Caco-2 (cell line): ENCODE measurements at regions not wholly inside any gene's neighbourhood (a gene's known extent, or its start where the extent isn't known, plus 50 kb on each side); places are given as distances from the start of the nearest gene placed in this dataset.
A peak's percentile ranks its signal among the peaks of the same experiment; 100 is the strongest.

Experiments used
- BruUV-seq: library from RNA; stranded (reverse); fragments of 400-500 nt; replicated peaks from 2 replicates; lab custom pipeline; 2021; lab: Mats Ljungman, UMichigan
- CTCF ChIA-PET: fragments of 300-600 bp; sonication (Branson Sonifier 250); formaldehyde crosslinking; loops from one replicate; lab custom pipeline; 2022; ENCODE audit warnings: antibody characterized with exemption; lab: Charles Lee
- POLR2A ChIA-PET: fragments of 300-600 bp; sonication (Branson Sonifier 250); formaldehyde crosslinking; loops from one replicate; lab custom pipeline; 2022; ENCODE audit warnings: antibody characterized with exemption; lab: Charles Lee
- DNase-seq, 2 experiments: peaks; one replicate each; pipeline versions ENCODE4 v3.0.0 to v3.0.0-alpha.2; 2020 to 2022
- H3K27me3 ChIP-seq: replicated peaks from 2 replicates; pipeline ENCODE4 v1.6.0; 2011; ENCODE audit warnings: low read length; ENCODE audit not compliant: control insufficient read depth, insufficient read depth
- H3K36me3 ChIP-seq: 2 replicates; pipeline ENCODE4 v1.5.1; 2011; ENCODE audit warnings: low read length; ENCODE audit not compliant: control insufficient read depth, insufficient read depth
- H3K4me1 ChIP-seq: fragments of 250-450 bp; sonication (Bioruptor Pico); 2 replicates; pipeline ENCODE4 v1.5.1; 2020; ENCODE audit warnings: mild to moderate bottlenecking
- H3K4me3 ChIP-seq: 2 replicates; pipeline ENCODE4 v1.5.1; 2011; ENCODE audit warnings: low read depth, mild to moderate bottlenecking, control low read depth, low read length
- H3K9me3 ChIP-seq: fragments of 250-450 bp; sonication (Bioruptor Pico); 2 replicates; pipeline ENCODE4 v1.5.1; 2020; ENCODE audit warnings: mild to moderate bottlenecking, moderate library complexity
- H3K27ac Mint-ChIP-seq: one replicate; pipeline ENCODE4 v1.8.0; 2022; ENCODE audit warnings: mixed read lengths; ENCODE audit not compliant: unreplicated experiment
- H3K27me3 Mint-ChIP-seq: one replicate; pipeline ENCODE4 v1.8.0; 2022; ENCODE audit warnings: mixed read lengths; ENCODE audit not compliant: insufficient read depth, unreplicated experiment
- H3K36me3 Mint-ChIP-seq: one replicate; pipeline ENCODE4 v1.8.0; 2022; ENCODE audit warnings: mild to moderate bottlenecking, mixed read lengths; ENCODE audit not compliant: insufficient read depth, unreplicated experiment
- H3K4me1 Mint-ChIP-seq: one replicate; pipeline ENCODE4 v1.8.0; 2022; ENCODE audit warnings: low read depth, mixed read lengths; ENCODE audit not compliant: unreplicated experiment
- H3K4me3 Mint-ChIP-seq: one replicate; pipeline ENCODE4 v1.8.0; 2022; ENCODE audit warnings: mild to moderate bottlenecking, moderate library complexity, mixed read lengths; ENCODE audit not compliant: unreplicated experiment
- H3K9me3 Mint-ChIP-seq: one replicate; pipeline ENCODE4 v1.8.0; 2022; ENCODE audit warnings: mixed read lengths; ENCODE audit not compliant: unreplicated experiment
- intact Hi-C: fragments of 100-400 bp; cut with micrococcal nuclease; formaldehyde crosslinking; loops from one replicate; pipeline ENCODE4 v1.10.0; 2022; ENCODE audit not compliant: unreplicated experiment
- TF ChIP-seq, protein P1 (sequence below), 2 experiments: fragments of 200-600 bp in 1 of 2; IDR thresholded peaks; 1 replicate in 1 of 2; 2 replicates in 1 of 2; pipeline versions ENCODE4 v1.5.1 to v1.8.0; 2011 to 2022; ENCODE audit warnings: antibody characterized with exemption in 1 of 2, control low read depth in 1 of 2, inconsistent platforms in 1 of 2, low read depth in 1 of 2, low read length in 1 of 2, mild to moderate bottlenecking in 1 of 2, moderate library complexity in 1 of 2; ENCODE audit not compliant: insufficient read depth in 1 of 2, severe bottlenecking in 1 of 2, unreplicated experiment in 1 of 2

GRCh38 chr4:66991521-66991920, 553.8 kb downstream of the CENPC start:
- Mint-ChIP-seq H3K27ac (no peak overlapping the region), H3K9me3 (peaks cover 12% of the 10 kb centered on the region), H3K36me3 (no peaks in the 10 kb centered on the region), H3K27me3 (no peaks in the 10 kb centered on the region), H3K4me3 (no peak overlapping the region), H3K4me1 (peaks cover 7% of the 10 kb centered on the region)
- H3K27me3 ChIP-seq = no peaks in the 10 kb centered on the region
- intact Hi-C loops = no loop called here
- TF ChIP-seq, protein P1, sequence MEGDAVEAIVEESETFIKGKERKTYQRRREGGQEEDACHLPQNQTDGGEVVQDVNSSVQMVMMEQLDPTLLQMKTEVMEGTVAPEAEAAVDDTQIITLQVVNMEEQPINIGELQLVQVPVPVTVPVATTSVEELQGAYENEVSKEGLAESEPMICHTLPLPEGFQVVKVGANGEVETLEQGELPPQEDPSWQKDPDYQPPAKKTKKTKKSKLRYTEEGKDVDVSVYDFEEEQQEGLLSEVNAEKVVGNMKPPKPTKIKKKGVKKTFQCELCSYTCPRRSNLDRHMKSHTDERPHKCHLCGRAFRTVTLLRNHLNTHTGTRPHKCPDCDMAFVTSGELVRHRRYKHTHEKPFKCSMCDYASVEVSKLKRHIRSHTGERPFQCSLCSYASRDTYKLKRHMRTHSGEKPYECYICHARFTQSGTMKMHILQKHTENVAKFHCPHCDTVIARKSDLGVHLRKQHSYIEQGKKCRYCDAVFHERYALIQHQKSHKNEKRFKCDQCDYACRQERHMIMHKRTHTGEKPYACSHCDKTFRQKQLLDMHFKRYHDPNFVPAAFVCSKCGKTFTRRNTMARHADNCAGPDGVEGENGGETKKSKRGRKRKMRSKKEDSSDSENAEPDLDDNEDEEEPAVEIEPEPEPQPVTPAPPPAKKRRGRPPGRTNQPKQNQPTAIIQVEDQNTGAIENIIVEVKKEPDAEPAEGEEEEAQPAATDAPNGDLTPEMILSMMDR (IDR thresholded peaks at IDR 0.05; ENCODE audit: insufficient read depth in 1 of 2, low read depth in 1 of 2, low read length in 1 of 2, severe bottlenecking in 1 of 2, unreplicated experiment in 1 of 2) = no peak
- no peaks in the 10 kb centered on the region for H3K36me3 ChIP-seq
- no peak for DNase-seq
- no peaks in the 10 kb centered on the region for H3K4me1 ChIP-seq
- POLR2A ChIA-PET = no interaction called here
- H3K9me3 ChIP-seq = no peaks in the 10 kb centered on the region
- CTCF ChIA-PET = no interaction called here
- no TSS peak for BruUV-seq
- H3K4me3 ChIP-seq = no peak overlapping the region

DNA sequence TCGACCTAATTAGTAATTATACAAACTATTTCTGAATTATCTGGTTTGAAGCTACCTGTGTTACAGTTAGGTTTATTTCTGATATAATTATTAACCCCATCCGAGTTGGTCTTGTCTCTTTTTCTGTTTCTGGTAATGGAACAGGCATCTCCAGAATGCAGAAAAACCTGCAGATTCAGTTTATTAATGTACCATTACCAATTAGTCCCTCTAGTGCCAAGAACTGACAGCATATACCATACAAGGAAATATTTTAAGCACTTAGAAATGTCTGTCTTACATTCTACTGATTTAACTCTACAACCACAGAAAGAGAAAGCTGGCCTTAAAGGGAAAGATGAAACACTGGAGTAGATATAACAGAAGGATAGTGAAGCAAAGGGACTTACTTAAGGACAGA, 570.6 kb downstream of the CENPC start:
- intact Hi-C loops = loop anchor here (1.0 kb wide), 1 partner anchor 40 kb away; no protein-coding TSS in a partner anchor
- H3K36me3 ChIP-seq = no peaks in the 10 kb centered on the region
- Mint-ChIP-seq H3K27me3 (no peaks in the 10 kb centered on the region), H3K27ac (no peak overlapping the region), H3K9me3 (peaks cover 7% of the 10 kb centered on the region), H3K36me3 (no peaks in the 10 kb centered on the region), H3K4me3 (no peak overlapping the region), H3K4me1 (no peaks in the 10 kb centered on the region)
- peak in 1 of 2 experiments; percentile 5 for DNase-seq
- TF ChIP-seq, protein P1 (IDR thresholded peaks at IDR 0.05; ENCODE audit: insufficient read depth in 1 of 2, low read depth in 1 of 2, low read length in 1 of 2, severe bottlenecking in 1 of 2, unreplicated experiment in 1 of 2) = no peak
- H3K27me3 ChIP-seq = no peaks in the 10 kb centered on the region
- no peak overlapping the region for H3K4me3 ChIP-seq
- H3K9me3 ChIP-seq = no peaks in the 10 kb centered on the region
- BruUV-seq = no TSS peak
- peaks cover 13% of the 10 kb centered on the region for H3K4me1 ChIP-seq
- ChIA-PET POLR2A (no interaction called here), CTCF (no interaction called here)

DNA sequence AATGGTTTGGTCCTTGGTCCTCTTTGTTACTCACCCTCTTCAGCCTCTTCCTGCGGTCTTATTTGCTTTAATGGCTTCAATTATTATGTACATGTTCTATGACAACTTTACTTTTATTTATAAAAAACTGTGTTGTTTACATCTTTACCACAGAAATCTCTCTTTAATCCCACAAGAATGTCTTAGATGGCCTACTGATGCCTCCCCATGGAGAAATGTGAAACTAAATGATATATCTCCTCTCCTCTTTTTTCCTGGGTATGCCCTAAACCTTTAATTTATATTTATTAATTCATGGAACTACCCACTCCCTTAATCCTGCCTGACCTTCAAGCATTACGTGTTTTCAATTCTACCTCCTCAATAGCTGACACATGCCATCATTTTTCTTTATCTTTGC, 573.2 kb downstream of the CENPC start:
- intact Hi-C loops = no loop called here
- no peak overlapping the region for H3K27ac Mint-ChIP-seq
- no TSS peak for BruUV-seq

More for the DNA sequence above, 573.2 kb downstream of the CENPC start:
- TF ChIP-seq, protein P1 (IDR thresholded peaks at IDR 0.05; ENCODE audit: insufficient read depth in 1 of 2, low read depth in 1 of 2, low read length in 1 of 2, severe bottlenecking in 1 of 2, unreplicated experiment in 1 of 2) = no peak
- CTCF ChIA-PET = no interaction called here
- no peak for DNase-seq
- Histone ChIP-seq H3K9me3 (no peaks in the 10 kb centered on the region), H3K4me3 (no peak overlapping the region), H3K4me1 (peaks cover 13% of the 10 kb centered on the region), H3K27me3 (no peaks in the 10 kb centered on the region), H3K36me3 (no peaks in the 10 kb centered on the region)
- Mint-ChIP-seq H3K9me3 (peaks cover 7% of the 10 kb centered on the region), H3K27me3 (no peaks in the 10 kb centered on the region), H3K36me3 (no peaks in the 10 kb centered on the region), H3K4me3 (no peak overlapping the region), H3K4me1 (no peaks in the 10 kb centered on the region)
- POLR2A ChIA-PET = no interaction called here
